ACC112 (cell line): ENCODE measurements at regions not wholly inside any gene's neighbourhood (a gene's known extent, or its start where the extent isn't known, plus 50 kb on each side); places are given as distances from the start of the nearest gene placed in this dataset.

Source experiments
- H2AFZ ChIP-seq: fragments of 200-600 bp; sonication (generic); one replicate; pipeline ENCODE4 v1.6.0; 2017; ENCODE audit warnings: antibody characterized with exemption, low read length; ENCODE audit not compliant: unreplicated experiment
- H3K27ac ChIP-seq: fragments of 200-600 bp; sonication (generic); 2 replicates; pipeline ENCODE4 v1.5.1; 2014; ENCODE audit warnings: low read depth, mild to moderate bottlenecking, antibody characterized with exemption, low read length, moderate library complexity
- H3K27me3 ChIP-seq: fragments of 200-600 bp; sonication (generic); 2 replicates; pipeline ENCODE4 v1.6.1; 2014; ENCODE audit warnings: mild to moderate bottlenecking, antibody characterized with exemption, low read length, moderate library complexity, mixed read lengths; ENCODE audit not compliant: insufficient read depth
- H3K36me3 ChIP-seq: fragments of 200-600 bp; sonication (generic); 2 replicates; pipeline ENCODE4 v1.6.1; 2016; ENCODE audit warnings: mild to moderate bottlenecking, antibody characterized with exemption, low read length, moderate library complexity, mixed read lengths; ENCODE audit not compliant: insufficient read depth
- H3K4me1 ChIP-seq: fragments of 200-600 bp; sonication (generic); one replicate; pipeline ENCODE4 v1.6.1; 2016; ENCODE audit warnings: low read length, mixed read lengths; ENCODE audit not compliant: insufficient read depth, unreplicated experiment, control insufficient read depth
- H3K4me3 ChIP-seq: fragments of 200-600 bp; sonication (generic); 2 replicates; pipeline ENCODE4 v1.5.1; 2014; ENCODE audit warnings: mild to moderate bottlenecking, low read depth, low read length
- H3K79me2 ChIP-seq: fragments of 200-600 bp; sonication (generic); one replicate; pipeline ENCODE4 v1.6.0; 2016; ENCODE audit warnings: low read length; ENCODE audit not compliant: control insufficient read depth, unreplicated experiment, insufficient read depth

DNA sequence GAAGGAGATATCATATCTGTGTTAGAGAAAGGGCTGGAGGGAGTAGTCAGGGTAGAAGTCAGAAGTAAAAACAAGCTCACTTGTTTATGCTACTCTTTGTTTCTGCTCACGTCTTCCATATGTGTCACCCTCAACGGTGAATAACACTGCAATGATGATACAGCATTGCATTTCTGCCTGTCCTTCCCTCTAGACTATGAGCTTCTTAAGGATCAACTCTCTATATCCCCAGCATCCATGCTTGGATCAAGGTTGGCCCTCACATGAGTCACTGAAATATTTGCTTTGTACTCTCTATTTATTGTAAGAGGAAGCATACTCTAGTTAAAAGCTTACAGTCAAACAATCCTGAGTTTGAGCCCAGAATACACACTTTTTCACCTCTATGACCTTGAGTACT lies 406.0 kb downstream of the RFC3 start:
- Histone ChIP-seq H2AFZ (no peak overlapping the region), H3K27ac (no peak overlapping the region), H3K79me2 (no peaks in the 10 kb centered on the region)

DNA sequence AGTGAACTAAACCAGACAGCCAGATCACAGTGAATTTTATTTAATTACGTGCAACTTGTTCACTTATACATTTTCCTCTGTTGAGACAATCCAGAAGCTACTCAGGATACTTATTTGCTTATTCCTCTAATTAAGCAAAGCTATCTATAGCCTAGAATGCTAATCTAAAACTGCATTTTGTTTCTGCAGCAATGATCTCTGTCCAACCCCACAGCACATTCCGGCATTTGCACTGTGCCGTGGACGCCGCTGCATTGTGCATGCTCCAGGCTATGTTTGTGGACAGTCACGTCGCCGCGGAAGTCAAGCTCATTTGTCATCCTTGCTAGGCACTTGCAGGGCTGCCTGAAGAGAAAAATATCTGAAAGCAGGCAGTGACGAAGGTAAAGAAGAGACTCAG lies 406.9 kb downstream of the RFC3 start:
- H3K27me3 ChIP-seq = no peaks in the 10 kb centered on the region
- H3K27ac ChIP-seq = no peak overlapping the region
- H3K79me2 ChIP-seq = no peaks in the 10 kb centered on the region
- H3K4me1 ChIP-seq = no peaks in the 10 kb centered on the region
- no peaks in the 10 kb centered on the region for H3K36me3 ChIP-seq
- H2AFZ ChIP-seq = no peak overlapping the region
- H3K4me3 ChIP-seq = no peak overlapping the region

More for the DNA sequence above, 406.0 kb downstream of the RFC3 start:
- H3K4me3 ChIP-seq = no peak overlapping the region
- H3K4me1 ChIP-seq = no peaks in the 10 kb centered on the region
- no peaks in the 10 kb centered on the region for H3K27me3 ChIP-seq
- no peaks in the 10 kb centered on the region for H3K36me3 ChIP-seq

DNA sequence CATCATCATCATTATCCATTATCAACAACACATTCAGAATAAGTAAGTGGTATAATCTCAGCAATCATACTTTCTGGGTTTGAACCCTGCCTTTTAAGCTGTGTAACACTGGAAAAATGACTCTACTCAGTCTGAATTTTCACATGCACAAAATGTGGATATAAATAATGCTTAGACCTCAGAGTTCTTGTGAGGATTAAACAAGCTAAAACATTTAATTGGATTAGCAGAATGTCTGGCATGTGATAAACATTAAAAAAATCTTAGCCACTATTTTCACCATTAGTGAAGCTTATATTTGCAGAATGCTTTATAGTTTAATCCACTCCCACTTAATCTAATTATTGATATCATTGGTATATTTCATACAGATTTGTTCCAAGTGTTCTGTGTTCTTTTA lies 412.3 kb downstream of the RFC3 start:
- H3K27me3 ChIP-seq = no peaks in the 10 kb centered on the region
- no peak overlapping the region for H2AFZ ChIP-seq
- no peaks in the 10 kb centered on the region for H3K36me3 ChIP-seq
- H3K4me1 ChIP-seq = no peaks in the 10 kb centered on the region
- no peak overlapping the region for H3K4me3 ChIP-seq
- H3K79me2 ChIP-seq = no peaks in the 10 kb centered on the region
- no peak overlapping the region for H3K27ac ChIP-seq

DNA sequence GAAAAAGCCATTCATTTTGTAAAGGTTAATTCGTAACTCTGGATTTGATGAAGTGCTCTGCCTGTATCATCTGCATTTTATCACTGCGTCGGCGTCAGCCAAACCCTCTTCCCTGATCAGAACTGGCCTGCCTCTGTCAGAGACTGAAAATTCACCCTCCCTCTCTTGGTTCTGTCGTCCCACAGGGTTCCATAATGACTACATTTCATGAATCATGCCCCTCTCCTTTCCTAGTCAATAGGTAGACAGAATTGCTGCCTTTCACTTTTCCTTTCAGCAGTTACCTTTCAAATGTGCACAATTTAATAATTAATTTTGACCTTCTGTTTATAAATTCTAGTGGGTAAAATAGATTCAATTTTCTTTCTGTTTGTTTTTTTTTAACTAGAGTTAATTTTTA lies 423.4 kb downstream of the RFC3 start:
- Histone ChIP-seq H3K4me1 (no peaks in the 10 kb centered on the region), H3K79me2 (no peaks in the 10 kb centered on the region), H3K27me3 (no peaks in the 10 kb centered on the region), H3K36me3 (no peaks in the 10 kb centered on the region), H2AFZ (no peak overlapping the region), H3K4me3 (no peak overlapping the region), H3K27ac (no peak overlapping the region)

DNA sequence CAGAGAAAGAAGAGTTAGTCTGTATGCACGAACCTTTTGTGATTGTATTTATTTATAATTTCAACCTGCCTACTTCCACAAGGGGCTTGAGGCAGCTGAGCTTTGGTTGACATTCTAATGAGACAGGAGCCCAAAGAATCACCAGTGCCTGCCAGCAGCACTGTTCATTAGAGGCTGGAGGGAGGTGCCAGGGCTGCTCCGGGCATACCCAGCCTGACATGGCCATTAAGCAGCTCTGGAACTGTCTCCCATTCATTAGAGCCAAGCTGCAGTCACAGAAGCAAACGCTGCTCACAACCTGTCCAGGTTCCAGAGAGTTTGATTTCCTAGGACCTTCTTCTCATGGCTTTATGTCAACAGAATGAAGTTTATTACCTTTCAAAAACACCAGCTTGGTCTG lies 425.5 kb downstream of the RFC3 start:
- H3K36me3 ChIP-seq = no peaks in the 10 kb centered on the region
- H3K27me3 ChIP-seq = no peaks in the 10 kb centered on the region
- H3K79me2 ChIP-seq = no peaks in the 10 kb centered on the region
- H3K4me3 ChIP-seq = no peak overlapping the region
- no peak overlapping the region for H2AFZ ChIP-seq
- no peaks in the 10 kb centered on the region for H3K4me1 ChIP-seq
- H3K27ac ChIP-seq = no peak overlapping the region

GRCh38 chr13:34246511-34246910 lies 428.6 kb downstream of the RFC3 start:
- Histone ChIP-seq H3K4me3 (no peak overlapping the region), H2AFZ (no peak overlapping the region), H3K27ac (no peak overlapping the region), H3K4me1 (no peaks in the 10 kb centered on the region), H3K36me3 (no peaks in the 10 kb centered on the region), H3K79me2 (no peaks in the 10 kb centered on the region), H3K27me3 (no peaks in the 10 kb centered on the region)

GRCh38 chr13:34247596-34247995 lies 429.6 kb downstream of the RFC3 start:
- Histone ChIP-seq H3K27me3 (no peaks in the 10 kb centered on the region), H3K79me2 (no peaks in the 10 kb centered on the region), H3K27ac (no peak overlapping the region), H3K36me3 (no peaks in the 10 kb centered on the region), H3K4me1 (no peaks in the 10 kb centered on the region), H2AFZ (no peak overlapping the region), H3K4me3 (no peak overlapping the region)

DNA sequence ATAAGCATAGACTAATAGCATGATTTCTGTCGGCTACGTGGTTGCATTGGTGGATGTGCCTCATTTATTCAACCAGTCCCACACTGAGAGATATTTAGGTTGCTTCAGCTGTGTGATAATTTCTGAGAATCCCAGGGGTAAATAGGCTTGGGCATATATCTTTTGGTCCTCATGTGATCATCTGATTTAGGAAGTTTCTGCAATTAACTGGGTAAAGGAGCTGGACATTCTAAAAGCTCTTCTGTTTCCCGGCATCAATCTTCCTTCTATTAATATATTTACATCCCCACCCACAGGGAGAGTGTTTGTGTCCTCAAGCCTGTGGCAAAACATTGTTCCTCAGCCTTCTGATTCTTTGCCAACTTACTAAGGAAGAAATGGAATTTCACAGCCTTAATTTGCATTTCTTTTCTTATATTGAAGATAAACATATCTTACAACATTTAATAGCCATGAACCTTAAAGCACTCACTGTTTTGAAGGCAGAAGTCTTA lies 431.6 kb downstream of the RFC3 start:
- no peak overlapping the region for H2AFZ ChIP-seq
- no peak overlapping the region for H3K4me3 ChIP-seq
- no peaks in the 10 kb centered on the region for H3K4me1 ChIP-seq
- H3K27ac ChIP-seq = no peak overlapping the region
- no peaks in the 10 kb centered on the region for H3K79me2 ChIP-seq
- H3K27me3 ChIP-seq = no peaks in the 10 kb centered on the region
- H3K36me3 ChIP-seq = no peaks in the 10 kb centered on the region

GRCh38 chr13:34250151-34250670 lies 432.3 kb downstream of the RFC3 start:
- Histone ChIP-seq H3K27ac (no peak overlapping the region), H3K36me3 (no peaks in the 10 kb centered on the region), H3K4me1 (no peaks in the 10 kb centered on the region), H3K79me2 (no peaks in the 10 kb centered on the region), H2AFZ (no peak overlapping the region), H3K4me3 (no peak overlapping the region), H3K27me3 (no peaks in the 10 kb centered on the region)

- H3K27me3 ChIP-seq = no peaks in the 10 kb centered on the region
- no peak overlapping the region for H3K27ac ChIP-seq
- H3K4me1 ChIP-seq = no peaks in the 10 kb centered on the region
- no peak overlapping the region for H2AFZ ChIP-seq
- no peaks in the 10 kb centered on the region for H3K36me3 ChIP-seq
- no peaks in the 10 kb centered on the region for H3K79me2 ChIP-seq
- H3K4me3 ChIP-seq = no peak overlapping the region
Observed at GRCh38 chr13:34254366-34254765, 436.4 kb downstream of the RFC3 start.

- Histone ChIP-seq H3K36me3 (no peaks in the 10 kb centered on the region), H3K27me3 (no peaks in the 10 kb centered on the region), H3K4me1 (no peaks in the 10 kb centered on the region), H3K4me3 (no peak overlapping the region), H2AFZ (no peak overlapping the region), H3K27ac (no peak overlapping the region), H3K79me2 (no peaks in the 10 kb centered on the region)
Observed at GRCh38 chr13:34255711-34256110, 437.8 kb downstream of the RFC3 start.
